ENCODE measurements at regions not wholly inside any gene's neighbourhood (a gene's known extent, or its start where the extent isn't known, plus 50 kb on each side); places are given as distances from the start of the nearest gene placed in this dataset.

DNA sequence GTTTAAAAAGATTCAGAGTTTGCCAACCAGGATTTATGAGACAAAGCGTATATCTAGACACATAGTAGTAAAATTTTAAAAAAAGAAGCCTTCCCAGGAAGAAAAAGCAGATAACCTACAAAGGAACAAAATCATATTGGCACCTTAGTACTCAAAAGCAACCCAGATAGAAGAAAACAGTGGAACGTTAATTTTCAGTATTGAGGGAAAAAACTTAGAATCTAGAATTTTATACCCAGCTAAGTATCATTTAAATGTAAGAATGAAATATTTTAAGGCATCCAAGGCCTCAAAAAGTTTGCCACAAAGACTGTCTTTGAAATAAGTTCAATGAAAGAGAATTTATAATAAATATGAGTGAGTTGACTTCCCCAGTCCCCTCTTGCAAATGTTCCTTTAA, 96.5 kb upstream of the EOLA2 start:
- TF ChIP-seq BHLHE40 (IDR thresholded peaks at IDR 0.05; ENCODE audit: borderline replicate concordance in 1 of 2, low read depth in 2 of 2, low read length in 1 of 2) = no peak
- no peak for TF ChIP-seq NFYB (IDR thresholded peaks at IDR 0.05; ENCODE audit: insufficient read depth, low read depth, low read length)
- TF ChIP-seq, protein P1, sequence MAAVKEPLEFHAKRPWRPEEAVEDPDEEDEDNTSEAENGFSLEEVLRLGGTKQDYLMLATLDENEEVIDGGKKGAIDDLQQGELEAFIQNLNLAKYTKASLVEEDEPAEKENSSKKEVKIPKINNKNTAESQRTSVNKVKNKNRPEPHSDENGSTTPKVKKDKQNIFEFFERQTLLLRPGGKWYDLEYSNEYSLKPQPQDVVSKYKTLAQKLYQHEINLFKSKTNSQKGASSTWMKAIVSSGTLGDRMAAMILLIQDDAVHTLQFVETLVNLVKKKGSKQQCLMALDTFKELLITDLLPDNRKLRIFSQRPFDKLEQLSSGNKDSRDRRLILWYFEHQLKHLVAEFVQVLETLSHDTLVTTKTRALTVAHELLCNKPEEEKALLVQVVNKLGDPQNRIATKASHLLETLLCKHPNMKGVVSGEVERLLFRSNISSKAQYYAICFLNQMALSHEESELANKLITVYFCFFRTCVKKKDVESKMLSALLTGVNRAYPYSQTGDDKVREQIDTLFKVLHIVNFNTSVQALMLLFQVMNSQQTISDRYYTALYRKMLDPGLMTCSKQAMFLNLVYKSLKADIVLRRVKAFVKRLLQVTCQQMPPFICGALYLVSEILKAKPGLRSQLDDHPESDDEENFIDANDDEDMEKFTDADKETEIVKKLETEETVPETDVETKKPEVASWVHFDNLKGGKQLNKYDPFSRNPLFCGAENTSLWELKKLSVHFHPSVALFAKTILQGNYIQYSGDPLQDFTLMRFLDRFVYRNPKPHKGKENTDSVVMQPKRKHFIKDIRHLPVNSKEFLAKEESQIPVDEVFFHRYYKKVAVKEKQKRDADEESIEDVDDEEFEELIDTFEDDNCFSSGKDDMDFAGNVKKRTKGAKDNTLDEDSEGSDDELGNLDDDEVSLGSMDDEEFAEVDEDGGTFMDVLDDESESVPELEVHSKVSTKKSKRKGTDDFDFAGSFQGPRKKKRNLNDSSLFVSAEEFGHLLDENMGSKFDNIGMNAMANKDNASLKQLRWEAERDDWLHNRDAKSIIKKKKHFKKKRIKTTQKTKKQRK (IDR thresholded peaks at IDR 0.05; ENCODE audit: low read depth, low read length) = no peak
- no peak for TF ChIP-seq STAT3 (IDR thresholded peaks at IDR 0.05; ENCODE audit: low read depth, low read length)
- no peak for TF ChIP-seq EZH2 (IDR thresholded peaks at IDR 0.05; ENCODE audit: borderline replicate concordance, control insufficient read depth, low read depth, low read length)
- no peak for TF ChIP-seq BRCA1 (IDR thresholded peaks at IDR 0.05; ENCODE audit: low read depth, low read length)
- no peak for TF ChIP-seq FOS (IDR thresholded peaks at IDR 0.05; ENCODE audit: borderline replicate concordance, extremely low read depth, insufficient read length)
